ENCODE measurements at regions not wholly inside any gene's neighbourhood (a gene's known extent, or its start where the extent isn't known, plus 50 kb on each side); places are given as distances from the start of the nearest gene placed in this dataset.

DNA sequence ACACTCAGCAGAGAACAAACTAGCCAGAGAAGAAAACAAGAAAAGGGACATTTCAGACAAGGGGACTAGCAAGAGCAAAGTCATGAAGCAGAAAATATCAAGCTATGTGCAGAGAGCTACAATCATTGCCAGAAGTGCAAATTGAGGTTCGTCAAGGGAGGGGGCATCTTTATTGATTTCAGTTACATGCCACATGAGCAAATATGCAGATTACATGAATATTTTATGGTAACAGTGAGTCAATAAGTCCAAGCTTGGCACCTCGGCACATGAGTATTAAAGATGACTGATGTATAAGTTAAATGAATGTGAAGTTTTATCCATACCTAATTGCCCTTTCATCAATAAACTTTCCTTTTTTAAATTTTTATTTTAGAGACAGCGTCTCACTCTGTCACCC lies 238.1 kb upstream of the DIAPH2 start:
- Histone ChIP-seq H3K27ac (ENCODE audit: low read length) (no peak overlapping the region), H3K9me3 (replicated peaks; ENCODE audit: control insufficient read depth, low read depth, low read length) (no peaks in the 10 kb centered on the region), H3K36me3 (ENCODE audit: control insufficient read depth, insufficient read depth, low read length) (no peaks in the 10 kb centered on the region), H3K27me3 (ENCODE audit: control insufficient read depth, insufficient read depth, low read length) (peaks cover 3% of the 10 kb centered on the region), H3K4me1 (ENCODE audit: control insufficient read depth, insufficient read depth, low read length) (no peaks in the 10 kb centered on the region), H3K4me3 (ENCODE audit: low read length) (no peak overlapping the region)
- no peak for DNase-seq
- 66% methylated on average over 2 of the region's 3 CpGs for WGBS (ENCODE audit: insufficient coverage)

DNA sequence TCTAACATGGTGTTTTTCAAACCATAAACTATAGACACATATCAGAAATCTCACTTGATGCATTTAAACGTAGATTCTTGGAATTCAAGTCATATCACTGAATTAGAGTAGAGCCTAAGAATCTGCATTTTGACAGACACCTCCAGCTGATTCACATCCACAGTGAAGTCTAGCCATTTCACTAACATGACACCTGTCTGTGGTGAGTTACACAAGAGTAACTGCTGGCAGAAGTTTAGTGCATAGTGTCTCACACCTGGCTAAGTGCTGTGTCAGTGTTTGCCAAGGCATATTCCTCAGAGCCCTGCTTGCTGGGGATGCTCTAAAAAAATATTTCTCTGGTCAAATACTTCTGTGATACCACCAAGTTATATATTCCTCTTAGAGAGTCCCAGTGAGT lies 237.5 kb upstream of the DIAPH2 start:
- Histone ChIP-seq H3K4me3 (ENCODE audit: low read length) (no peak overlapping the region), H3K4me1 (ENCODE audit: control insufficient read depth, insufficient read depth, low read length) (no peaks in the 10 kb centered on the region), H3K27ac (ENCODE audit: low read length) (no peak overlapping the region), H3K27me3 (ENCODE audit: control insufficient read depth, insufficient read depth, low read length) (peaks cover 3% of the 10 kb centered on the region), H3K9me3 (replicated peaks; ENCODE audit: control insufficient read depth, low read depth, low read length) (no peaks in the 10 kb centered on the region), H3K36me3 (ENCODE audit: control insufficient read depth, insufficient read depth, low read length) (no peaks in the 10 kb centered on the region)
- no CpG with 5 or more reads among the region's 1 CpG for WGBS (ENCODE audit: insufficient coverage)
- no peak for DNase-seq

DNA sequence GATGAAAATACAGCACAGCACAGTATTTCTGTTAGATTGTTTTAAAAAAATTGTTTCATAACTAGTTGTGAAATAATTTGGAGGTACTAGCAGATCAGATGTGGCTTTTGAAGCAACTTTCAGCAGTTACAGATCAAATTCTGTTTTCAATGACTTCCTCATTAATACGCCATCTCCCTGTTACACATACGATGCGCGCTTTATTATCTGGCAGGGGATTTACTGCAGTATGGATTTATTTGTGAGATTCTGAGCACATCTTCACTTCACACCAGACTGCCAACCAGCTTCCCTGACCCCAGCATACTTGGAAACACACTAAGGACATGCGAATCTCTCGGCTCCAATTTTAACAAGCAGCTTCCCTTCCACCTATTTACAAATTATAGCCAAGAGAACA lies 235.5 kb upstream of the DIAPH2 start:
- Histone ChIP-seq H3K4me1 (ENCODE audit: control insufficient read depth, insufficient read depth, low read length) (no peaks in the 10 kb centered on the region), H3K27me3 (ENCODE audit: control insufficient read depth, insufficient read depth, low read length) (peaks cover 3% of the 10 kb centered on the region), H3K4me3 (ENCODE audit: low read length) (no peak overlapping the region), H3K36me3 (ENCODE audit: control insufficient read depth, insufficient read depth, low read length) (no peaks in the 10 kb centered on the region), H3K9me3 (replicated peaks; ENCODE audit: control insufficient read depth, low read depth, low read length) (no peaks in the 10 kb centered on the region), H3K27ac (ENCODE audit: low read length) (peak overlapping the region; percentile 69)
- no CpG with 5 or more reads among the region's 6 CpGs for WGBS (ENCODE audit: insufficient coverage)
- DNase-seq: peak; percentile 54

DNA sequence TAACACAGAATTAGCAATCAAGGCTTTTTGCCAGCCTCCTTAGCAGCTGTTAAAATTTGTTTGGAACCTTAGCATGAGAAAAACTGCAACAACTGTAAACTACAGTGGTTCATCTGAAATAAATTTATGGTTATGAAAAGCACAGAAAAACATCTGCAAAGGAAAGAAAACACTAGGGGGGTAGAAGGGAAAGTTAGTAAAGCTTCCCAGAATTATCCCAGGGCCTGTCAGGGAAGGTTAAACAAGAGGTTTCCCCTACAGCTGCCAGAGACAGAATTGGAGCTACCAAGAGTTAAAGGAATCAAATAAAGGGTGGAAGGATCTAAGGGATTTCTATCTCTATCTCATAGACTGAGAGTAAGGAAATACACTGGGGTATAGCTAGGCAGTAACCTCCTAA lies 234.7 kb upstream of the DIAPH2 start:
- H3K27me3 ChIP-seq (ENCODE audit: control insufficient read depth, insufficient read depth, low read length): peaks cover 3% of the 10 kb centered on the region
- no peak overlapping the region for H3K4me3 ChIP-seq (ENCODE audit: low read length)
- H3K4me1 ChIP-seq (ENCODE audit: control insufficient read depth, insufficient read depth, low read length): no peaks in the 10 kb centered on the region
- H3K27ac ChIP-seq (ENCODE audit: low read length): peak overlapping the region; percentile 69
- peak; percentile 87 for DNase-seq
- H3K36me3 ChIP-seq (ENCODE audit: control insufficient read depth, insufficient read depth, low read length): no peaks in the 10 kb centered on the region
- no peaks in the 10 kb centered on the region for H3K9me3 ChIP-seq (replicated peaks; ENCODE audit: control insufficient read depth, low read depth, low read length)

DNA sequence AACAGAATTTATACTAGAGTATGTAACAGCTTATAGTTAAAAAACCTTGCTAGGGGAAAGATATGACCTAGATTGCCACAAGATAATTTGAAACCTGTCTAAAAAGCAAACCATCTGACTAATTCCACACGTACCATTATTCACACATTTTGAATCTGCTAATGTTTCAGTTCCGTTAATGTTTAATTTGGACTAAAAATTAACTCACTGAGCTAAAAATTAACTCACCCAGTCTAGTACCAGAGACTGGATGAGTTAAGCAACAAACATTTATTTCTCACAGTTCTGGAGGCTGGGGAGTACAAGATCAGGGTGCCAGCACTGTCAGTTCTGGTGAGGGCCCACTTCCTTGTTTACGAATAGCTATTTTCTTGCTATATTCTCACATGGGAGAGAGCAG lies 231.5 kb upstream of the DIAPH2 start:
- no peaks in the 10 kb centered on the region for H3K4me1 ChIP-seq (ENCODE audit: control insufficient read depth, insufficient read depth, low read length)
- no CpG with 5 or more reads among the region's 3 CpGs for WGBS (ENCODE audit: insufficient coverage)
- peaks cover 7% of the 10 kb centered on the region for H3K27me3 ChIP-seq (ENCODE audit: control insufficient read depth, insufficient read depth, low read length)
- no peak overlapping the region for H3K4me3 ChIP-seq (ENCODE audit: low read length)
- no peaks in the 10 kb centered on the region for H3K36me3 ChIP-seq (ENCODE audit: control insufficient read depth, insufficient read depth, low read length)
- no peaks in the 10 kb centered on the region for H3K9me3 ChIP-seq (replicated peaks; ENCODE audit: control insufficient read depth, low read depth, low read length)
- no peak for DNase-seq
- H3K27ac ChIP-seq (ENCODE audit: low read length): no peak overlapping the region

DNA sequence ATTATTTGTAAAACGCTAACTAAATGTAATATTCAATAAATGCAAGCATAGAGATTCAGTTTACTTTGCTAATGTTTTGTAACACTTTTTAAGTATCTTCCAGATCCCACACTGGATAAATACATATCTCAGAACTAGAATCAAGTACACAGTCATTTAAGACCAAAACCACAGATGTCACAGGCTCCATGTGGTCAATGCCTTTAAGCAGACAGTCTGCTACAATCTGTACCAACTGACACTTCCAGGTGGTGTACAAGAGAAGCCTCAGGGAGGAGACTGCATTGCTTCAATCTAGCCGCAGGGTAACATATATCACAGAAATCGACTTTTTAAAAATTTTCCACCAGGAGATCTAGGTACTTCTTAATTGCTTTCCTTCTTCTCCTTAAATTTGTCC lies 229.6 kb upstream of the DIAPH2 start:
- DNase-seq: no peak
- Histone ChIP-seq H3K9me3 (replicated peaks; ENCODE audit: control insufficient read depth, low read depth, low read length) (no peaks in the 10 kb centered on the region), H3K4me1 (ENCODE audit: control insufficient read depth, insufficient read depth, low read length) (no peaks in the 10 kb centered on the region), H3K36me3 (ENCODE audit: control insufficient read depth, insufficient read depth, low read length) (no peaks in the 10 kb centered on the region), H3K27ac (ENCODE audit: low read length) (no peak overlapping the region), H3K4me3 (ENCODE audit: low read length) (no peak overlapping the region), H3K27me3 (ENCODE audit: control insufficient read depth, insufficient read depth, low read length) (peaks cover 7% of the 10 kb centered on the region)
- no CpG with 5 or more reads among the region's 3 CpGs for WGBS (ENCODE audit: insufficient coverage)

DNA sequence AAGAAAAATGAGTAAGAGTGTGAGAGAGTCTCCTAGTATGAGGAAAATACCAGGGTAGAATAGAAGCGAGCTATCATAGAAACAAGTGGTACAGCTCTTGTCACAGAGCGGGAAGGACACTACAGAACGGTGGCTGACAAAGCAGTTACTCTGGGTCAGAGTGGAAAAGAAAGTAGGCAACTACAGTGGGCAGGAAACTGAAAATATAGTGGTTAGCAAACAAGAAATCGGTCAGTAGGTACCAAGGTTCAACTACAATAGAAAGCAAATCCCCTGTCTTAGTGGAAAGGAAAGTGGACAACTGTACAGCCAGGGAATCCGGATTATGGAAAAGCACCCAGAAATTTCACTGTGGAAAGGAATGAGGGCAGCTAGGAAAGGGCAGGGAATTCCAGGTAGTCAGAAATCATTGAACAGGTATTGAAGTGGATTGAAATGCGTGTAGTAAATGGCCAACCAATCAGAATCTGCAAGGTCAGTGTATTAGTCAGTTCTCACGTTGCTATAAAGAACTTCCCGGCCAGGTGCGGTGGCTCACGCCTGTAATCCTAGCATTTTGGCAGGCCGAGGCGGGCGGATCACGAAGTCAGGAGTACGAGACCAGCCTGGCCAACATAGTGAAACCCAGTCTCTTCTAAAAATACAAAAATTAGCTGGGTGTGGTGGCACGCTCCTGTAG lies 219.6 kb upstream of the DIAPH2 start:
- H3K4me3 ChIP-seq (ENCODE audit: low read length): no peak overlapping the region
- H3K9me3 ChIP-seq (replicated peaks; ENCODE audit: control insufficient read depth, low read depth, low read length): no peaks in the 10 kb centered on the region
- no peak overlapping the region for H3K27ac ChIP-seq (ENCODE audit: low read length)
- no peaks in the 10 kb centered on the region for H3K4me1 ChIP-seq (ENCODE audit: control insufficient read depth, insufficient read depth, low read length)
- H3K27me3 ChIP-seq (ENCODE audit: control insufficient read depth, insufficient read depth, low read length): peaks cover 2% of the 10 kb centered on the region
- no peaks in the 10 kb centered on the region for H3K36me3 ChIP-seq (ENCODE audit: control insufficient read depth, insufficient read depth, low read length)
- DNase-seq: no peak
- 85% methylated on average over 14 of the region's 16 CpGs for WGBS (ENCODE audit: insufficient coverage)

- DNase-seq: no peak
- Histone ChIP-seq H3K4me3 (ENCODE audit: low read length) (no peak overlapping the region), H3K27ac (ENCODE audit: low read length) (no peak overlapping the region), H3K9me3 (replicated peaks; ENCODE audit: control insufficient read depth, low read depth, low read length) (no peaks in the 10 kb centered on the region), H3K36me3 (ENCODE audit: control insufficient read depth, insufficient read depth, low read length) (no peaks in the 10 kb centered on the region), H3K4me1 (ENCODE audit: control insufficient read depth, insufficient read depth, low read length) (no peaks in the 10 kb centered on the region), H3K27me3 (ENCODE audit: control insufficient read depth, insufficient read depth, low read length) (peaks cover 2% of the 10 kb centered on the region)
- WGBS (ENCODE audit: insufficient coverage): no CpG with 5 or more reads among the region's 4 CpGs
Measured at GRCh38 chrX:96474029-96474740, 210.5 kb upstream of the DIAPH2 start.

GRCh38 chrX:96474741-96475125 lies 209.9 kb upstream of the DIAPH2 start:
- no peak for DNase-seq
- Histone ChIP-seq H3K4me1 (ENCODE audit: control insufficient read depth, insufficient read depth, low read length) (no peaks in the 10 kb centered on the region), H3K9me3 (replicated peaks; ENCODE audit: control insufficient read depth, low read depth, low read length) (no peaks in the 10 kb centered on the region), H3K4me3 (ENCODE audit: low read length) (no peak overlapping the region), H3K36me3 (ENCODE audit: control insufficient read depth, insufficient read depth, low read length) (no peaks in the 10 kb centered on the region), H3K27ac (ENCODE audit: low read length) (no peak overlapping the region), H3K27me3 (ENCODE audit: control insufficient read depth, insufficient read depth, low read length) (peaks cover 2% of the 10 kb centered on the region)
- no CpG with 5 or more reads among the region's 1 CpG for WGBS (ENCODE audit: insufficient coverage)

- H3K27me3 ChIP-seq (ENCODE audit: control insufficient read depth, insufficient read depth, low read length): peaks cover 2% of the 10 kb centered on the region
- no CpG with 5 or more reads among the region's 5 CpGs for WGBS (ENCODE audit: insufficient coverage)
- no peaks in the 10 kb centered on the region for H3K4me1 ChIP-seq (ENCODE audit: control insufficient read depth, insufficient read depth, low read length)
- no peak overlapping the region for H3K27ac ChIP-seq (ENCODE audit: low read length)
- no peak overlapping the region for H3K4me3 ChIP-seq (ENCODE audit: low read length)
- H3K9me3 ChIP-seq (replicated peaks; ENCODE audit: control insufficient read depth, low read depth, low read length): no peaks in the 10 kb centered on the region
- DNase-seq: no peak
- no peaks in the 10 kb centered on the region for H3K36me3 ChIP-seq (ENCODE audit: control insufficient read depth, insufficient read depth, low read length)
Measured at GRCh38 chrX:96480081-96480480, 204.6 kb upstream of the DIAPH2 start.

All from muscle of leg (tissue), 3 donors.